OCI-LY1 (cell line): ENCODE measurements at regions not wholly inside any gene's neighbourhood (a gene's known extent, or its start where the extent isn't known, plus 50 kb on each side); places are given as distances from the start of the nearest gene placed in this dataset.

Experiments
- H2AFZ ChIP-seq: fragments of 200-600 bp; sonication (generic), shearing (Covaris generic); 2 replicates; pipeline ENCODE4 v1.6.0; 2014; ENCODE audit warnings: antibody characterized with exemption, mild to moderate bottlenecking, low read length
- H3F3A ChIP-seq: fragments of 200-600 bp; sonication (generic), shearing (Covaris generic); 2 replicates; pipeline ENCODE4 v1.6.0; 2014; ENCODE audit warnings: mild to moderate bottlenecking, antibody characterized with exemption, low read length, moderate library complexity; ENCODE audit not compliant: insufficient read depth
- H3K27ac ChIP-seq: fragments of 200-600 bp; sonication (generic); 2 replicates; pipeline ENCODE4 v1.5.1; 2014; ENCODE audit warnings: low read length, mixed run types, mild to moderate bottlenecking, low read depth; ENCODE audit not compliant: poor library complexity, severe bottlenecking
- H3K27me3 ChIP-seq: fragments of 200-600 bp; sonication (generic); 2 replicates; pipeline ENCODE4 v1.6.0; 2014; ENCODE audit warnings: antibody characterized with exemption, mild to moderate bottlenecking, low read length, moderate library complexity; ENCODE audit not compliant: insufficient read depth
- H3K36me3 ChIP-seq: fragments of 200-600 bp; sonication (generic); 2 replicates; pipeline ENCODE4 v1.6.1; 2014; ENCODE audit warnings: mild to moderate bottlenecking, antibody characterized with exemption, low read length, moderate library complexity, mixed read lengths; ENCODE audit not compliant: insufficient read depth
- H3K4me1 ChIP-seq: fragments of 200-600 bp; sonication (generic); 2 replicates; pipeline ENCODE4 v1.5.1; 2014; ENCODE audit warnings: mild to moderate bottlenecking, low read length, moderate library complexity; ENCODE audit not compliant: insufficient read depth, severe bottlenecking
- H3K4me2 ChIP-seq: fragments of 200-600 bp; sonication (generic), shearing (Covaris generic); 2 replicates; pipeline ENCODE4 v1.6.1; 2014; ENCODE audit warnings: low read length
- H3K4me3 ChIP-seq: fragments of 200-600 bp; sonication (generic); 2 replicates; pipeline ENCODE4 v1.5.1; 2014; ENCODE audit warnings: low read length, low read depth, mild to moderate bottlenecking, mixed read lengths; ENCODE audit not compliant: poor library complexity, severe bottlenecking
- H3K79me2 ChIP-seq: fragments of 200-600 bp; shearing (Covaris generic); 2 replicates; pipeline ENCODE4 v1.6.1; 2016; ENCODE audit warnings: mixed run types, low read length, mixed read lengths; ENCODE audit not compliant: insufficient read depth
- H3K9ac ChIP-seq: fragments of 200-600 bp; sonication (generic), shearing (Covaris generic); 2 replicates; pipeline ENCODE4 v1.6.1; 2014; ENCODE audit warnings: mild to moderate bottlenecking, low read length, mixed read lengths
- H3K9me2 ChIP-seq: fragments of 200-600 bp; sonication (generic), shearing (Covaris generic); 2 replicates; pipeline ENCODE4 v1.6.1; 2014; ENCODE audit warnings: low read depth, mild to moderate bottlenecking, low read length, mixed read lengths
- H3K9me3 ChIP-seq: fragments of 200-600 bp; shearing (Covaris generic); 2 replicates; pipeline ENCODE4 v1.6.1; 2014; ENCODE audit warnings: low read length, mixed read lengths
- H4K20me1 ChIP-seq: fragments of 200-600 bp; sonication (generic), shearing (Covaris generic); 2 replicates; pipeline ENCODE4 v1.6.0; 2016; ENCODE audit warnings: mild to moderate bottlenecking, low read length; ENCODE audit not compliant: insufficient read depth
- CTCF ChIP-seq: fragments of 200-600 bp; sonication (generic), shearing (Covaris generic); IDR thresholded peaks from 2 replicates; pipeline ENCODE4 v1.5.1; 2017; ENCODE audit warnings: mild to moderate bottlenecking, antibody characterized with exemption, low read length, moderate library complexity, mixed read lengths
- EZH2 ChIP-seq: fragments of 200-600 bp; sonication (generic), shearing (Covaris generic); IDR thresholded peaks from 2 replicates; pipeline ENCODE4 v1.8.0; 2017; ENCODE audit warnings: borderline replicate concordance, mixed run types, mild to moderate bottlenecking, antibody characterized with exemption, low read length, moderate library complexity, mixed read lengths

- H3K36me3 ChIP-seq = no peaks in the 10 kb centered on the region
- TF ChIP-seq CTCF (no peak), EZH2 (no peak)
- H3K4me1 ChIP-seq = no peaks in the 10 kb centered on the region
- no peak overlapping the region for H3K4me3 ChIP-seq
- H3F3A ChIP-seq = no peaks in the 10 kb centered on the region
- no peaks in the 10 kb centered on the region for H4K20me1 ChIP-seq
- no peak overlapping the region for H3K9ac ChIP-seq
- H2AFZ ChIP-seq = no peak overlapping the region
- H3K27me3 ChIP-seq = no peaks in the 10 kb centered on the region
- no peaks in the 10 kb centered on the region for H3K9me2 ChIP-seq
- no peak overlapping the region for H3K4me2 ChIP-seq
- H3K27ac ChIP-seq = no peak overlapping the region
- no peaks in the 10 kb centered on the region for H3K79me2 ChIP-seq
- no peaks in the 10 kb centered on the region for H3K9me3 ChIP-seq
Measured at GRCh38 chr5:88997937-88998336, 115.0 kb upstream of the MEF2C start.

- Histone ChIP-seq H3K4me1 (no peaks in the 10 kb centered on the region), H3K4me2 (no peak overlapping the region), H3K79me2 (no peaks in the 10 kb centered on the region), H3K27ac (no peak overlapping the region), H3F3A (no peaks in the 10 kb centered on the region), H3K4me3 (no peak overlapping the region), H3K36me3 (no peaks in the 10 kb centered on the region), H4K20me1 (no peaks in the 10 kb centered on the region), H3K9me2 (no peaks in the 10 kb centered on the region), H2AFZ (no peak overlapping the region), H3K27me3 (no peaks in the 10 kb centered on the region), H3K9me3 (peaks cover 3% of the 10 kb centered on the region; the same call in 1 of the 2 replicates), H3K9ac (no peak overlapping the region)
- TF ChIP-seq EZH2 (no peak), CTCF (no peak)
Measured at GRCh38 chr5:88984040-88984439, 101.1 kb upstream of the MEF2C start.

GRCh38 chr5:88979726-88980125 lies 96.7 kb upstream of the MEF2C start:
- H3K79me2 ChIP-seq = no peaks in the 10 kb centered on the region
- H3F3A ChIP-seq = no peaks in the 10 kb centered on the region
- H3K4me1 ChIP-seq = no peaks in the 10 kb centered on the region
- H3K9me2 ChIP-seq = no peaks in the 10 kb centered on the region
- no peak overlapping the region for H2AFZ ChIP-seq
- H3K9me3 ChIP-seq = no peaks in the 10 kb centered on the region
- H3K4me2 ChIP-seq = no peak overlapping the region
- no peak overlapping the region for H3K27ac ChIP-seq
- H3K36me3 ChIP-seq = no peaks in the 10 kb centered on the region
- no peak overlapping the region for H3K9ac ChIP-seq
- no peaks in the 10 kb centered on the region for H4K20me1 ChIP-seq
- H3K27me3 ChIP-seq = no peaks in the 10 kb centered on the region
- no peak overlapping the region for H3K4me3 ChIP-seq
- TF ChIP-seq CTCF (no peak), EZH2 (no peak)
